Smooth muscle cell (in vitro differentiated cells): ENCODE measurements at regions not wholly inside any gene's neighbourhood (a gene's known extent, or its start where the extent isn't known, plus 50 kb on each side); places are given as distances from the start of the nearest gene placed in this dataset.

Experiments
- DNase-seq: peaks from one replicate; lab custom pipeline; 2025; ENCODE audit not compliant: unreplicated experiment; lab: John Stamatoyannopoulos, UW
- H2AFZ ChIP-seq: fragments of 200-600 bp; sonication (generic); 2 replicates; pipeline ENCODE4 v1.6.0; 2016; ENCODE audit warnings: antibody characterized with exemption, low read depth, mild to moderate bottlenecking
- H3F3A ChIP-seq: fragments of 200-600 bp; sonication (generic); 2 replicates; pipeline ENCODE4 v1.6.0; 2017; ENCODE audit warnings: antibody characterized with exemption, low read depth
- H3K27ac ChIP-seq: fragments of 200-600 bp; sonication (generic); 2 replicates; pipeline ENCODE4 v1.5.1; 2016; ENCODE audit warnings: low read depth, mild to moderate bottlenecking
- H3K27me3 ChIP-seq: fragments of 200-600 bp; sonication (generic); 2 replicates; pipeline ENCODE4 v1.6.1; 2016; ENCODE audit warnings: low read depth, mild to moderate bottlenecking
- H3K36me3 ChIP-seq: fragments of 200-600 bp; sonication (generic); 2 replicates; pipeline ENCODE4 v1.5.1; 2016; ENCODE audit warnings: low read depth
- H3K4me1 ChIP-seq: fragments of 200-600 bp; sonication (generic); 2 replicates; pipeline ENCODE4 v1.5.1; 2016; ENCODE audit warnings: low read depth
- H3K4me2 ChIP-seq: fragments of 200-600 bp; sonication (generic); 2 replicates; pipeline ENCODE4 v1.6.0; 2016; ENCODE audit warnings: mild to moderate bottlenecking
- H3K4me3 ChIP-seq: fragments of 200-600 bp; sonication (generic); 2 replicates; pipeline ENCODE4 v1.5.1; 2016; ENCODE audit warnings: mild to moderate bottlenecking
- H3K79me2 ChIP-seq: fragments of 200-600 bp; sonication (generic); 2 replicates; pipeline ENCODE4 v1.6.0; 2016; ENCODE audit warnings: low read depth, mild to moderate bottlenecking
- H3K9ac ChIP-seq: fragments of 200-600 bp; sonication (generic); 2 replicates; pipeline ENCODE4 v1.6.0; 2016; ENCODE audit warnings: low read depth
- H3K9me3 ChIP-seq: fragments of 200-600 bp; sonication (generic); replicated peaks from 2 replicates; pipeline ENCODE4 v1.5.1; 2016; ENCODE audit warnings: low read depth
- H4K20me1 ChIP-seq: fragments of 200-600 bp; sonication (generic); 2 replicates; pipeline ENCODE4 v1.6.0; 2016; ENCODE audit warnings: low read depth
- WGBS: methylation state at CpG from one replicate; pipeline ENCODE4 v1.1.7; 2016; ENCODE audit warnings: low lambda C conversion rate; 5-methylcytosine and 5-hydroxymethylcytosine counted together
- TF ChIP-seq, protein P1 (sequence below): fragments of 200-600 bp; sonication (generic); IDR thresholded peaks from 2 replicates; pipeline ENCODE4 v1.5.1; 2017; ENCODE audit warnings: borderline replicate concordance, mild to moderate bottlenecking, antibody characterized with exemption; ENCODE audit not compliant: insufficient read depth, poor library complexity, severe bottlenecking

DNA sequence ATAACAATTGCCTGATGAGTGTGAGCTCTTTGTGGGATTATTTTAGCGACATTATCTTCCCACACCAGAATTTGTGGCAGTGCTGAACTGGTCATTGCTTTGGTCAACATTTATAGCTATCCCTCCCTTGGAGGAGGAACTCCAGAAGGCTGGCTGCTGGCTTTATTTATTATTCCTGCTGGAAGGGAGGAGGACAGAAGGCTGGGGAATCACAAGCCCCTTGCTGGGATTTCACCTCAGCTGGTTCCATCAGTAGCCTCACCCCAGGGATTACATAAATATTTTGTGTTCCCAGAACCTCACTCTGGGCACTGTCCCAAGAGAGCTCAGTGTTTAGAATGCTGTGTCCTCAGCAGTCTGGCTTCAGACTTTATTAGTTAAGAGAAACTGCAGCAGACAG, 102.8 kb upstream of the C1orf21 start:
- Histone ChIP-seq H4K20me1 (no peaks in the 10 kb centered on the region), H3K27ac (no peak overlapping the region), H3K4me1 (no peaks in the 10 kb centered on the region), H3K36me3 (no peaks in the 10 kb centered on the region), H3K79me2 (no peaks in the 10 kb centered on the region), H3F3A (no peaks in the 10 kb centered on the region), H3K9me3 (no peaks in the 10 kb centered on the region), H3K4me2 (peak overlapping the region; percentile 23), H3K27me3 (no peaks in the 10 kb centered on the region), H2AFZ (no peak overlapping the region), H3K4me3 (no peak overlapping the region), H3K9ac (no peak overlapping the region)
- no peak for DNase-seq
- TF ChIP-seq, protein P1, sequence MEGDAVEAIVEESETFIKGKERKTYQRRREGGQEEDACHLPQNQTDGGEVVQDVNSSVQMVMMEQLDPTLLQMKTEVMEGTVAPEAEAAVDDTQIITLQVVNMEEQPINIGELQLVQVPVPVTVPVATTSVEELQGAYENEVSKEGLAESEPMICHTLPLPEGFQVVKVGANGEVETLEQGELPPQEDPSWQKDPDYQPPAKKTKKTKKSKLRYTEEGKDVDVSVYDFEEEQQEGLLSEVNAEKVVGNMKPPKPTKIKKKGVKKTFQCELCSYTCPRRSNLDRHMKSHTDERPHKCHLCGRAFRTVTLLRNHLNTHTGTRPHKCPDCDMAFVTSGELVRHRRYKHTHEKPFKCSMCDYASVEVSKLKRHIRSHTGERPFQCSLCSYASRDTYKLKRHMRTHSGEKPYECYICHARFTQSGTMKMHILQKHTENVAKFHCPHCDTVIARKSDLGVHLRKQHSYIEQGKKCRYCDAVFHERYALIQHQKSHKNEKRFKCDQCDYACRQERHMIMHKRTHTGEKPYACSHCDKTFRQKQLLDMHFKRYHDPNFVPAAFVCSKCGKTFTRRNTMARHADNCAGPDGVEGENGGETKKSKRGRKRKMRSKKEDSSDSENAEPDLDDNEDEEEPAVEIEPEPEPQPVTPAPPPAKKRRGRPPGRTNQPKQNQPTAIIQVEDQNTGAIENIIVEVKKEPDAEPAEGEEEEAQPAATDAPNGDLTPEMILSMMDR: no peak
- WGBS: 4% methylated on average over 1 of the region's 1 CpG

DNA sequence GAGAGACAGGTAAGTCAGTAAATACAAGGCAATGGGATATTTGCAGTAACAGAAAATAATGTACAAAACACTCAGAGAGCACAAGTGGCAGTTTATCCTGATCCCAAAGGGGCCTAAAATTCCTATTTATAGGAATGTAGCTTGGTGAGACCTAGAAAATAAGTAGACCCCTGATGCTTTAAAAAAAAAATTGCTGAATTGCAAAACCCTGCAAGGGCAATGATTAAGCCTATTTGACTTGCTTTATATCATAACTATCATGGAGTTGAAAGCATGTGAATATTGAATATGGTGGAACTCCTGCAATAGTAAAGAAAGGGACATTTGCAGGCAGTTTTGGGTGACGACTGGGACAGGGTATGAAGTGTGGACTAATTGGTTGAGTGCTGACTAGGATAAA, 101.9 kb upstream of the C1orf21 start:
- no peak overlapping the region for H3K9ac ChIP-seq
- H3K79me2 ChIP-seq: no peaks in the 10 kb centered on the region
- no peaks in the 10 kb centered on the region for H4K20me1 ChIP-seq
- TF ChIP-seq, protein P1: no peak
- H3K9me3 ChIP-seq: no peaks in the 10 kb centered on the region
- H3F3A ChIP-seq: no peaks in the 10 kb centered on the region
- 83% methylated on average over 1 of the region's 1 CpG for WGBS
- no peak overlapping the region for H3K4me3 ChIP-seq
- no peaks in the 10 kb centered on the region for H3K4me1 ChIP-seq
- DNase-seq: no peak
- no peak overlapping the region for H2AFZ ChIP-seq
- no peak overlapping the region for H3K27ac ChIP-seq
- no peaks in the 10 kb centered on the region for H3K27me3 ChIP-seq
- H3K4me2 ChIP-seq: no peak overlapping the region
- no peaks in the 10 kb centered on the region for H3K36me3 ChIP-seq

DNA sequence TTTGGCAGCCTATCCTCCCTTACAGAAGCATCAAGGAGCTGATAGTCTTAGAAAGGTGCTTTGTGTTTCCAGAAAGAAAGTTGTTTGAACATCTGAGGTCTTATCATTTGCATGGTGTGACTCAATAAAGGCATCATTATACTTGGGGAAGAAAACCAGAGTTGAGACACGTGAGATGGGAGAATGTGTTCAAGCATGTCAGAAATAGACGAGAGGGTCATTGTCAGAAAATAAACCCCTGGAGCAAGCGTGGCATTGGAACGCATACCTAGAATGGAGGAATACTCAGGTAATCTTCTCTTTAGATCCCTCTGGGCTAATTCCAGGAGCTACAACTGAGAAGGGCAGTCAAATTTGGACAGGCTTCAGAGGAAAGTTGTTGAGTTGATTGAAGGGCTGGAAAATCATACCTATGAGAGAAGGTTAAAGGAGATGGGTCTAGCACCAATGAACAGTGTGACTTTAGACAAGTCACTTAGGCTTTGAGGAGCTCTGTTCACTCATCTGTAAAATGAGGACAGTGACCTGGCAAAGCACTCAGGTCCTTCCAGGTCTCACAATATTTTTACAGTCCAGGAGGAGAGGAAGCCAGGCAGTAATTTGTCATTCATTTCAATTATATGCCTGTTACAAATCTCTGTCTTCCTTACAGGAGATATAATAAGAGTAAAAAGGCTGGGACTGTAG, 101.3 kb upstream of the C1orf21 start:
- H3K36me3 ChIP-seq: no peaks in the 10 kb centered on the region
- no peaks in the 10 kb centered on the region for H3K27me3 ChIP-seq
- no peak overlapping the region for H3K4me3 ChIP-seq
- H3K9me3 ChIP-seq: no peaks in the 10 kb centered on the region
- no peak overlapping the region for H2AFZ ChIP-seq
- no peak overlapping the region for H3K27ac ChIP-seq
- 80% methylated on average over 4 of the region's 4 CpGs for WGBS
- H3K9ac ChIP-seq: no peak overlapping the region
- TF ChIP-seq, protein P1: no peak
- no peak for DNase-seq
- H3K4me1 ChIP-seq: no peaks in the 10 kb centered on the region
- H3K79me2 ChIP-seq: no peaks in the 10 kb centered on the region
- H3K4me2 ChIP-seq: no peak overlapping the region
- H3F3A ChIP-seq: no peaks in the 10 kb centered on the region
- no peaks in the 10 kb centered on the region for H4K20me1 ChIP-seq

DNA sequence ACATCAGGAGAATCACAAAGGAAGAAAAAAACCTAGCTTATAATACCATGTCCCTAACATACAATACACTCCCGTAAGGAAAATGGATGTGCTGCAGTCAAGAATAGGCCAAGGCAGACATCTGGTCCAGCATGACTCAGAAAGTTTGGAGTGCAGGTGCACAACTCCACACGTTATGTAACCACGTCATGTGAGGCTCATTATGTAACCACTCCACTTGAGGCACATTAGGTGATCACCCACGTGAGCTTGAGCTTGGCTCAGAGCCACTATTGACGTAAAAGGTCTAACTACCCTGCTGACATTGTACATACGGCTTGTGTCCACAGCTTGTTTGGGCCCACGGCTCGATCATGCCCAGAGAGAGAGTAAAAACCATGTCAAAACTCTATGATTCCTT, 99.8 kb upstream of the C1orf21 start:
- H3K27ac ChIP-seq: no peak overlapping the region
- no peaks in the 10 kb centered on the region for H3K9me3 ChIP-seq
- H3K4me2 ChIP-seq: no peak overlapping the region
- H3K4me1 ChIP-seq: no peaks in the 10 kb centered on the region
- no peak overlapping the region for H2AFZ ChIP-seq
- 92% methylated on average over 8 of the region's 8 CpGs for WGBS
- H3K36me3 ChIP-seq: no peaks in the 10 kb centered on the region
- no peaks in the 10 kb centered on the region for H3K79me2 ChIP-seq
- no peaks in the 10 kb centered on the region for H3K27me3 ChIP-seq
- no peaks in the 10 kb centered on the region for H4K20me1 ChIP-seq
- no peak overlapping the region for H3K4me3 ChIP-seq
- TF ChIP-seq, protein P1: no peak
- no peak overlapping the region for H3K9ac ChIP-seq
- H3F3A ChIP-seq: no peaks in the 10 kb centered on the region
- no peak for DNase-seq
